BJ (cell line): ENCODE measurements at regions not wholly inside any gene's neighbourhood (a gene's known extent, or its start where the extent isn't known, plus 50 kb on each side); places are given as distances from the start of the nearest gene placed in this dataset.
"Not testable (repeated sequence)": the region's sequence is repeated elsewhere in the genome, so short reads cannot be mapped to it uniquely, and the experiment has no call there.

Source experiments
- CTCF ChIA-PET: fragments of 350-600 bp; formaldehyde crosslinking; extraction: SDS; loops from one replicate; lab custom pipeline; 2021; ENCODE audit warnings: antibody characterized with exemption, inconsistent platforms; lab: Yijun Ruan, JAX
- POLR2A ChIA-PET: fragments of 300-600 bp; sonication (Branson Sonifier 250); formaldehyde crosslinking; extraction: SDS; loops from one replicate; lab custom pipeline; 2021; ENCODE audit warnings: antibody characterized with exemption; lab: Charles Lee
- DNase-seq: peaks from one replicate; pipeline ENCODE4 v3.0.0-alpha.2; 2011; ENCODE audit warnings: low read depth
- H3K27me3 ChIP-seq: 2 replicates; pipeline ENCODE4 v1.6.0; 2011; ENCODE audit warnings: low read length; ENCODE audit not compliant: control insufficient read depth, insufficient read depth
- H3K36me3 ChIP-seq: 2 replicates; pipeline ENCODE4 v1.5.1; 2011; ENCODE audit warnings: low read length; ENCODE audit not compliant: control insufficient read depth, insufficient read depth
- H3K4me3 ChIP-seq: 2 replicates; pipeline ENCODE4 v1.5.1; 2011; ENCODE audit warnings: low read depth, mild to moderate bottlenecking, control low read depth, low read length
- TF ChIP-seq, protein P1 (sequence below): IDR thresholded peaks from 2 replicates; pipeline ENCODE4 v1.5.1; 2011; ENCODE audit warnings: low read depth, mild to moderate bottlenecking, control low read depth, inconsistent platforms, low read length, moderate library complexity; ENCODE audit not compliant: insufficient read depth

DNA sequence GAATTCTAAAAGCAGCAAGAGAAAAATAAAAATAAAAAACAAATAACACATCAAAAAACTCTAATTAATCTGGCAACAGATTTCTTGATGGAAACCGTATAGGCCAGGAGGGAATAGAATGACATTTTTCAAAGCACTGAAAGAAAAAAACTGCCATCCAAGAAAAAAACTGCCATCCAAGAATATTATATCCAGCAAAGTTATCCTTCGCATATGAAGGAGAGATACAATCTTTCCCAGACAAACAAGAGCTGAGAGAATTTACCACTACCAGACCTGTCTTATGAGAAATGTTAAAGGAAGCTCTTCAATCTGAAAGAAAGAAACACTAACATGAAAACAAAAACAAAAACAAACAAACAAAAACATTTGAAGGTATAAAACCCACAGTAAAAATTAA is 214.8 kb downstream of the EMP1 start:
- TF ChIP-seq, protein P1, sequence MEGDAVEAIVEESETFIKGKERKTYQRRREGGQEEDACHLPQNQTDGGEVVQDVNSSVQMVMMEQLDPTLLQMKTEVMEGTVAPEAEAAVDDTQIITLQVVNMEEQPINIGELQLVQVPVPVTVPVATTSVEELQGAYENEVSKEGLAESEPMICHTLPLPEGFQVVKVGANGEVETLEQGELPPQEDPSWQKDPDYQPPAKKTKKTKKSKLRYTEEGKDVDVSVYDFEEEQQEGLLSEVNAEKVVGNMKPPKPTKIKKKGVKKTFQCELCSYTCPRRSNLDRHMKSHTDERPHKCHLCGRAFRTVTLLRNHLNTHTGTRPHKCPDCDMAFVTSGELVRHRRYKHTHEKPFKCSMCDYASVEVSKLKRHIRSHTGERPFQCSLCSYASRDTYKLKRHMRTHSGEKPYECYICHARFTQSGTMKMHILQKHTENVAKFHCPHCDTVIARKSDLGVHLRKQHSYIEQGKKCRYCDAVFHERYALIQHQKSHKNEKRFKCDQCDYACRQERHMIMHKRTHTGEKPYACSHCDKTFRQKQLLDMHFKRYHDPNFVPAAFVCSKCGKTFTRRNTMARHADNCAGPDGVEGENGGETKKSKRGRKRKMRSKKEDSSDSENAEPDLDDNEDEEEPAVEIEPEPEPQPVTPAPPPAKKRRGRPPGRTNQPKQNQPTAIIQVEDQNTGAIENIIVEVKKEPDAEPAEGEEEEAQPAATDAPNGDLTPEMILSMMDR, result no peak
- ChIA-PET CTCF (no interaction called here), POLR2A (no interaction called here)
- Histone ChIP-seq H3K36me3 (no peaks in the 10 kb centered on the region), H3K27me3 (no peaks in the 10 kb centered on the region; the same call in 1 of the 2 replicates), H3K4me3 (no peak overlapping the region)
- DNase-seq, result no peak

DNA sequence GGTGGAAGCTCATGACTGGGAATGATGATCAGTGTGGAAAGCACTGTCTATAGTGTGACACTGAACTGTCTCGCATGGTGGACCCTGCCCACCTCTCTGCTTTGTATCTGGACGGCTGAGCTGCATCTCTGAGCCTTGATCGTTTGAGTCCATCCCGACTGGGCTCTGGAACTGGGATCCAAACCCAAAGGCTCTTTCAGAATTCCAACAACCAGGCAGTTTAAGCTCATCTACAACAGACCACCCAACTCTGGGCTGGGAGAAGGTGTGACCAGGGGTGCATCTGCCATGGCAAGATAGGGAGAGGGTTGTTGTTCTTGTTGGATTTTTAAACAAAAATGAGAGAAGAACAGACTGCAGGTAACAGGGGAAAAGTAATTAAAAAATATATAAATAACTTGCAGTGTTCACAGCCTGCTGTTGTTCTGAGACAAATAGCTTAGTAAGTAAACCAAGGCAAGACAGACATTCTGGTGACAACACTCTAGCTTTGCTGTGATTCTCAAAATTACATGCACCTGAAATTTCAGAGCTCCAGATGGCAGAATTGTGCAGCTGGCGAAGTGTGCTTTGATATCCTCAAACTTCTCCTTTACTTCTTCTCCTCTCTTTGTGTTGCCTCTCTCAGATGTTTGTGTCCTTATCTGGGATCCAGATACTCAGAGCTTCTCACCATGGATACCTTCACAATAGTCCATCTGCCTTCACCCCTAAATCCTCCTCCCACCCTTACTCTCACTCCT is 209.6 kb downstream of the EMP1 start:
- DNase-seq, result no peak
- CTCF ChIA-PET, result interaction anchor here (0.6 to 0.8 kb wide), 2 partner anchors 44 to 255 kb away, joined by 3 read pairs; no protein-coding TSS in a partner anchor
- Histone ChIP-seq H3K27me3 (no peaks in the 10 kb centered on the region; the same call in 1 of the 2 replicates), H3K4me3 (no peak overlapping the region), H3K36me3 (no peaks in the 10 kb centered on the region)
- TF ChIP-seq, protein P1, result no peak
- POLR2A ChIA-PET, result no interaction called here

DNA sequence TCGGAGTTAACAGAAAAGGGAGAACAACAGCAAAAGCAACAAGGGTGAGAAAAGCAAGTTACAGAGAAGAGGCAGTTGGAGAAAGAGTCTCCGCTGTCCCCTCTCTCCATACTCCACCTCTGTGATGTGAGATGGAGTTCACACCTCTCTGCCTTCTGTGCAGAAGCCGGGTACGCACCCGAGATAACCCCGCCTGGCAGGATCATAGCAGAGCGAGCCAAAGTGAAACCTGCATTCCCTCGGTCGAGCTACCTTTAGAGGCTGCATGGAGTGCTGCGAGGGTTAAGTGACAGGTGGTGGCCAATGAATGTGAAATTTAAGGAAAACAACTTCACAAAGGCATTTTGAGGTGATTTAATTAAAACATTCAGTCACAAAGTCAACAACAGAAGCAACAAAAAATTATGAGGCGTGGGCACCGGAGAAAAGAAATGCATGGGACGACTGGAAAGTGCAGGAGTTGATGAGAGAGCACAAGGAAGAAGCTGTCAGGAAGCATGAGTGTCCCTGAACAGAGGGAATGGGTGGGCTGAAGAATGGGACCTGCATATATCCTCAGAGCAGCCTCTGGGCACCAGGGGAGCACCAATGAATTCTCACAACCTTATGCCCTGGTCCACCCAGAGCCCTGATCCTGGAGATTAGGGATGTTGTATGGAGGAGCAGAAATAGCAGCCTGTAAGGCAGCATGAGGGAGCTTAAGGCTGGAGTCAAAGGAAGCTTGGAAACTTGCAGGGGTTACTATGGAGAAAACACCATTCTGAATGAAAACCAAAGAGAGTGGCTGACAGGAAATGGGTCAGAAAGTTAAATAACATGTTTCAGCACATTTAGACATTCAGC is 208.3 kb downstream of the EMP1 start:
- POLR2A ChIA-PET, result no interaction called here
- CTCF ChIA-PET, result interaction anchor here (0.5 to 0.8 kb wide), 2 partner anchors 43 to 111 kb away, joined by 3 read pairs; no protein-coding TSS in a partner anchor
- H3K27me3 ChIP-seq, result no peaks in the 10 kb centered on the region; the same call in 1 of the 2 replicates
- no peak overlapping the region for H3K4me3 ChIP-seq
- H3K36me3 ChIP-seq, result no peaks in the 10 kb centered on the region
- TF ChIP-seq, protein P1, result no peak
- DNase-seq, result no peak

DNA sequence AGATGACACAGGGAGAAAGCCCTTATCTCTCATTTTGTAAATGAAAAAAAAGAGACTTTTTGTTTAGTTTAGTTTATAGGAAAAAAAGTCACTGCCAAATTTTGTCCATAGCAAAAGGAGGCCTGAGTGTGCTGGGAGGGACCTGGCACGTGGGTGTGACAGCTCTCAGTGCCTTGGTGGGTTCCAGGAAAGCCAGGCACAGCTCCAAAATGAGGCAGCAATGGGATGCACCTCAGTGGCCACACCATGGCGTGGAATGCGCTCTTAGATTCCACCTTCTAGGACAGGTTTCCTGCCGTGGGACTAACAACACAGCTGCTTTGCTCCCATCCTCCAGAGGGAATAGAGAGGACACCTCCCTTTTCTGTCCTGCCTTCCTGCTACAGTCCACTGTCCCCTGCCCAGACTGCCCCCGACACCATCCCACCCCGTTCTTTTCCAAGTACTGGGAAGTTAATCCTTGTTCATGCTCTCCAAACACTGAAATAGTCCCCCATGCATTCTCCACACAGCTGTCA is 207.6 kb downstream of the EMP1 start:
- Histone ChIP-seq H3K4me3 (no peak overlapping the region), H3K27me3 (no peaks in the 10 kb centered on the region; the same call in 1 of the 2 replicates), H3K36me3 (no peaks in the 10 kb centered on the region)
- POLR2A ChIA-PET, result no interaction called here
- CTCF ChIA-PET, result no interaction called here
- no peak for DNase-seq
- TF ChIP-seq, protein P1, result no peak

DNA sequence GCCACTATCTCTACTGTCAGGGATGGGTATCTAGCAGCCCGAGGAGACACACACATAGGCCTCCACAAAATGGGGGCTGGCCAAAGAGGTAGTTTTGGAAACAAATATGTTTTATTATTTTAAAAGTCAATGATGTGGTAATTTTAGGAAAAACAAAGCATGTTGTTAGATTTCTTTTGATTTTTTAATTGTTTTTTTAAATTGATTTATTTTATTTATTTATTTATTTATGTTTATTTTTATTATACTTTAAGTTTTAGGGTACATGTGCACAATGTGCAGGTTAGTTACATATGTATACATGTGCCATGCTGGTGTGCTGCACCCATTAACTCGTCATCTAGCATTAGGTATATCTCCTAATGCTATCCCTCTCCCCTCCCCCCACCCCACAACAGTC is 194.8 kb downstream of the EMP1 start:
- H3K36me3 ChIP-seq, H3K27me3 ChIP-seq, POLR2A ChIA-PET, DNase-seq, H3K4me3 ChIP-seq, CTCF ChIA-PET: not testable (repeated sequence)
